ENCODE measurements at regions not wholly inside any gene's neighbourhood (a gene's known extent, or its start where the extent isn't known, plus 50 kb on each side); places are given as distances from the start of the nearest gene placed in this dataset.

DNA sequence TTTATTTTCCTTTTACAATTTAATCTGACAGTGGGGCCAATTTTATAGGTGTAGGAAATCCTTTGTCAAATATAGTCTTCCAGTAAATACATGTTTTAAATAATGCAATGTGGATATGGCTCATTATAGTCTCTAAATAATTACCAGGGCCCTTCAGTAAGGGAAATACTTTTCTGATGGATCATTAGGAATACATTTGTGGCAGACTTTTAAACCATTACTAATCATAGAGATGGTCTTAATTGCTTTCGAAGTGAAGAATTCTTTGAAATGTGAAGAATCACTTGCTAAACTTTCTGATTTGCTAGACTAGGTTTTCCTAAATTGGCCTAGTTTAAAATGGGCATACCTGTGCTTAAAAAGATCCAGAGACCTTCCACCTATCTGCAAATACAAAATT, 105.6 kb upstream of the ELL2 start:
- H3K4me3 ChIP-seq: no peak overlapping the region
- H3K4me1 ChIP-seq: peaks cover 4 to 34% (median 14%) of the 10 kb centered on the region in 10 experiments; a peak in 16 of 20 replicates
- no peak overlapping the region for H3K27ac ChIP-seq
- H4K20me1 ChIP-seq: no peaks in the 10 kb centered on the region
- no peaks in the 10 kb centered on the region for H3K27me3 ChIP-seq
- no peaks in the 10 kb centered on the region for H3K36me3 ChIP-seq
- peak overlapping the region in 3 of 11 experiments; percentile 44 to 68 (median 48); a peak in 2 of 22 replicates for H3K4me2 ChIP-seq
- H3K9me3 ChIP-seq (replicated peaks in 1 of 11): no peaks in the 10 kb centered on the region
- no peak for TF ChIP-seq Cebpa-rat (IDR thresholded peaks at IDR 0.05)
- no peak overlapping the region for H3K9ac ChIP-seq

DNA sequence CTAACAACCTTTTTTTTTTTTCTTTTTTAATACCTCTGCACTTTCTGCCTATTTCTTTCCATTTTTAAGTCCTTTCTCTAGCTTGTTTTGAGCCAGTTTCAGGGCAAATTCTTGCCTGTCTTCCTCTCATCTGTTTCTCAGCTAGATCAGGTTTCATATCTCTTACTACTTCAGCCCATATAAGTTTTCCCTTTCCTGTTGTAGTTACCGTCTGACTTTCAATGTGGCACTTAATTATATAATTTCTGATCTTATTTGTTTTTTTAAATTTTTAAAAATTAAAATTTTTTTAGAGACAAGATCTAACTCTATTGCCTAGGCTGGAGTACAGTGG, 104.7 kb upstream of the ELL2 start:
- no peaks in the 10 kb centered on the region for H3K36me3 ChIP-seq
- no peak overlapping the region for H3K27ac ChIP-seq
- H3K4me2 ChIP-seq: no peak overlapping the region
- no peak for TF ChIP-seq Cebpa-rat (IDR thresholded peaks at IDR 0.05)
- H3K27me3 ChIP-seq: no peaks in the 10 kb centered on the region
- H3K4me3 ChIP-seq: no peak overlapping the region
- H4K20me1 ChIP-seq: no peaks in the 10 kb centered on the region
- H3K4me1 ChIP-seq: peaks cover 4 to 34% (median 14%) of the 10 kb centered on the region in 10 experiments; a peak in 16 of 20 replicates
- no peak overlapping the region for H3K9ac ChIP-seq
- no peaks in the 10 kb centered on the region for H3K9me3 ChIP-seq (replicated peaks in 1 of 11)

DNA sequence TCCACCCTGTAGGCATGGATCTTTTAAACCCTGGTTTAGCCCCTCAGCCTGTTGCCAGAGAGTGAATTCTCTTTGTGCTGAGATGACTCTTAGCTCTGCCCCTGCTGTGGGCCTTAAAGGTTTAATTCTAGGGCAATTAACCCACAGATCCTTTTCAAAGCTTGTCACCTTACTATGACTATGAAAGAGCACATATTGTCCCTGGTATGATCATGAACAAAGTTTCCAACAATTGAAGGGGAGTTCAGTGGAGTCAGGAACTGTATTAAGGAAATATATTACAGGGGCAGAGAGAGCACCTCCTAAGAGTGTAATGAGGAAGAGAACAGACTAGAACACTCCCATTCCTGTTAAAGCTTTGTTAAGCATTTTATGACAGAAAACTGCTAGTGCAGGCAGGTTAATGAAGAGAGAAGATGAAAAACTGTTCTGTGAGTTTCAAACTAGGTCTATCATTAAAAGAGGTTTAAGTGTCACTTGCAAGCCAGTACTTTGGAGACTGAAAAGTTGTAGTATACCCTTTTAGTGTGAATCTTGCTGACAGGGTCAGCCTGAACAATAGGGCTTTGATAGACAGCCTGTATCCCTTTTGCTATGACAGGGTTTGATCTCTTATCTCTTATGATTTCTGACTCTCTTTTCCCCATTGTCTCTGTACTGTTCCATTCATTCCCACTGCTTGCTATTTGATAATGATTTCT, 104.2 kb upstream of the ELL2 start:
- Histone ChIP-seq H3K27me3 (no peaks in the 10 kb centered on the region), H3K4me2 (peak overlapping the region in 1 of 11 experiments; percentile 4; a peak in 1 of 22 replicates)
- TF ChIP-seq Cebpa-rat (IDR thresholded peaks at IDR 0.05): no peak

DNA sequence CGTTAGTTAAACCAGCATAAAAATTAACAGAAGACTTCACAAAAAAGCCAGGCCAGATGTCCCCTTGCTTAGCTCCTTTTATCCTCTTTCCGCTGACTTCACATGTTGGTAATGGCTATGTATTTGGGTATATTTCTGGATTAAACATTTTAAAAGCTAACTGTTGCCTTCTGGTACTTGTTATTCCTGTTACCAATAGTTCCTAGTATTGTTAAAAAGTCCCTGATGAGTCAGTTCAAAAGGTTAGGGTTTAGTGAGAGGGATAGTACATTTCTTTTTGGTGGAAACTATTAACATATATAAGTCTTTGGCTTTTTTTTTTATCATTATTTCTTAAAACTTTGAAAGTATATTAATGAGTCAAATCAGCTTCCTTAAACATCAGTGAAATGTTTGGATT, 103.2 kb upstream of the ELL2 start:
- Histone ChIP-seq H3K4me3 (no peak overlapping the region), H3K4me2 (no peak overlapping the region), H3K27me3 (no peaks in the 10 kb centered on the region), H3K36me3 (no peaks in the 10 kb centered on the region), H3K27ac (no peak overlapping the region), H4K20me1 (no peaks in the 10 kb centered on the region), H3K9ac (no peak overlapping the region), H3K4me1 (peaks cover 0 to 22% (median 1%) of the 10 kb centered on the region in 10 experiments; a peak in 9 of 20 replicates), H3K9me3 (replicated peaks in 1 of 11) (no peaks in the 10 kb centered on the region)
- no peak for TF ChIP-seq Cebpa-rat (IDR thresholded peaks at IDR 0.05)

More for the DNA sequence above, 104.2 kb upstream of the ELL2 start:
- no peaks in the 10 kb centered on the region for H3K9me3 ChIP-seq (replicated peaks in 1 of 11)
- H3K9ac ChIP-seq: no peak overlapping the region
- no peak overlapping the region for H3K27ac ChIP-seq
- no peaks in the 10 kb centered on the region for H3K36me3 ChIP-seq
- H3K4me1 ChIP-seq: peaks cover 4 to 32% (median 10%) of the 10 kb centered on the region in 10 experiments; a peak in 16 of 20 replicates
- no peaks in the 10 kb centered on the region for H4K20me1 ChIP-seq
- H3K4me3 ChIP-seq: no peak overlapping the region

DNA sequence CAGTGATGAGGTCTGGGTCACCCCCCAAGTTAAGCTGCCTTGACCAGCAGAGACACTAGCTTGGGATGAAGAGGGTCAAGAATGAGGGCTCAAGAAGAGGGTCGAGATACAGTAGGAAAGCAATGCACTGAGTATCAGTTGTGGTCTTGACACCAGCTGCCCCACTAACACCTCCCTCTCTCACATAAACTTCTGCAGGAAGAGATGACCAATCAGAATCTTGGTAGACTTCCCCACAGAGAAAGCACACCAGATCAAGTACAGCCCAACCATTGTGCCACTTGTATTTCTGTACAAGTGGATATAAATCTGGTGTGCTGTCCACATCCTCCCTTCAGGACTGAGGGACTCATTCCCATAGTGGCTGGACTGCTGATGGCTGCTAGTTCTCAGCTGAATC, 101.2 kb upstream of the ELL2 start:
- Histone ChIP-seq H3K4me1 (peaks cover 0 to 12% (median 0%) of the 10 kb centered on the region in 10 experiments; a peak in 6 of 20 replicates), H3K27me3 (no peaks in the 10 kb centered on the region), H3K27ac (no peak overlapping the region), H3K36me3 (no peaks in the 10 kb centered on the region), H3K4me3 (no peak overlapping the region), H3K9me3 (replicated peaks in 1 of 11) (no peaks in the 10 kb centered on the region), H3K4me2 (no peak overlapping the region), H3K9ac (no peak overlapping the region), H4K20me1 (no peaks in the 10 kb centered on the region)
- TF ChIP-seq Cebpa-rat (IDR thresholded peaks at IDR 0.05): no peak

DNA sequence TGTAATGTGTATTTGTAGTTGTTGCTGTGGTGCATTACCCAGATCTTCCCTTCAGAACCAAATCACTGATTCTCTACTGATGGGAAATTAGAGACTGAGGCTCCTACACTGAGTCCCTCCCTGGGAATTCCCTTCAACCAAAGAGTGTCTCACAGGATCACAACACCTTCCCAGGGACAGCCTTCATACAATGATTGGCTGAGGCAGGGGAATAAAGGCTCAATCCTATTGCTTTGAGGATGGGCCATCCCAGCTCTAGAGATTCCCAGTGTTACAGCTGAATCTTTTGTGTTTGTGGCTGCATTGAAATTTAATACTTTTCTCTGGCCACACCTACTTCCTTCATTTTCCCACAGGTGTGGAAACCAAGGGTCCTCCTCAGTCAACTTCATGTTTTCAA, 96.4 kb upstream of the ELL2 start:
- Histone ChIP-seq H3K36me3 (no peaks in the 10 kb centered on the region), H3K4me1 (peaks cover 0 to 14% (median 6%) of the 10 kb centered on the region in 10 experiments; a peak in 11 of 20 replicates), H3K27me3 (no peaks in the 10 kb centered on the region), H3K9ac (no peak overlapping the region), H3K4me2 (no peak overlapping the region), H3K9me3 (replicated peaks in 1 of 11) (no peaks in the 10 kb centered on the region), H4K20me1 (no peaks in the 10 kb centered on the region), H3K27ac (no peak overlapping the region), H3K4me3 (no peak overlapping the region)
- TF ChIP-seq Cebpa-rat (IDR thresholded peaks at IDR 0.05): no peak

DNA sequence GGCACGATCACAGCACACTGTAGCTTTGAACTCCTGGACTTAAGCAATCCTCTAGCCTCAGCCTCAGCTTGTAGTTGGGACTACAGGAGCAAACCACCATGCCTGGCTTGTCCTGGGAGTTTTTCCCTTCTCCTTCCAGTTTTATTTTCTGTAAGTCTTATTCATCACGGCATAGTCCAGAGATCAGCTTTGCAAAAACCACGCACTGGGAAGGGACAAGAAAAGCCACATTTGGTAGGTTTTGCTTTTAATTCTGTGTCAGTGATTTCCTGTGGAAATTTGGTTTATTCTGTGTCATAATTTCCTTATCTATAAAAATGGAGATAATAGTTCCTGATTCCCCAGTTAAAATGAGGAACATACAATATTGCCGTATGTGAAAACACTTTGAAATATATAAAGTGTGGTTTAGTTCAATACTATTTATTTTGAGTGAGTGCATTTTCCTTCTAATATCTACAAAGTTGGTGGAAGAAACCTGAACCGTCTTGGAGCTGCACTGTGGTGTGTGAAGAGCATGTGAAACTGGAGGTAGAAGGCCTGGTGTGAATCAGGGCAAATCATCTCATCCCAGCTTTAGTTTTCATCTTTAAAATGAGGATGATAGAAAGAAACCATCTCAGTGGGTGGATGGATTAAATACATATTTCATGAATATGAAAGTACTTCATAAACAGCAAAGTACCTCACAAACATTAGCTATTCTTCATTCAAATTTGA, 92.8 kb upstream of the ELL2 start:
- no peak for TF ChIP-seq Cebpa-rat (IDR thresholded peaks at IDR 0.05)
- Histone ChIP-seq H3K36me3 (no peaks in the 10 kb centered on the region), H3K4me1 (peaks cover 0 to 26% (median 9%) of the 10 kb centered on the region in 10 experiments; a peak in 11 of 20 replicates)

DNA sequence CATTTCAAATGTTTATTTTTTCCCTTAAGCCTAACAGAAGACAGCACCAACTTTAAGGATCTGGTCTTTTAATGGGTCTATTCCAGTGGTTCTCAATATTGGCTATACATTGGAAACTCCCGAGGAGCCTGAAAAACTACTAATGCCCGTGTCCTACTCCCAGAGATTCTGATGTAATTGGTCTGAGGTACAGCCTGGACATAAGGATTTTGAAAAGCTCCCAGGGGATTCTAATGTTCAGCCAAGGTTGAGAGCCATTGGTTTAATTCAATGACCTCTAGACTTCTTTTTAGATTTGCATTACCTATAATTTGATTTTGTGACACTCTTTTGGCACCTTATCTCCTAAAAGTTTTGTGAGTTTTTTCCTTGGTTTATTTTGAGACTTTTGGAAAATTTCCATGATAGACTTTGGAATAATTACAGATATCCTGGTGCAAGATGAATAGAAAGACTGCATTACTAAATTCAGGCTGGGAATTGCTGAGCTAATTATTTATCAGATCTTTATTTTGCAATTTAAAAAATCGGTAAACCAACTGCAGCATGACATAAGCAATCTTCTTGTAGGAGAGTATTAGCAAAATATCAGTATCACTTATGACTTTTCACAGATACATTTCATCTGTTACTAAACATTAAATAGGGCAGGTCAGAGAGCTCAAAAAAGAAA, 91.5 kb upstream of the ELL2 start:
- H3K4me3 ChIP-seq: no peak overlapping the region
- H3K27ac ChIP-seq: no peak overlapping the region
- H3K4me1 ChIP-seq: peaks cover 0 to 29% (median 9%) of the 10 kb centered on the region in 10 experiments; a peak in 12 of 20 replicates
- H4K20me1 ChIP-seq: no peaks in the 10 kb centered on the region
- peaks cover 0 to 8% (median 0%) of the 10 kb centered on the region in 11 experiments; a peak in 2 of 22 replicates for H3K9me3 ChIP-seq (replicated peaks in 1 of 11)
- H3K27me3 ChIP-seq: no peaks in the 10 kb centered on the region
- TF ChIP-seq Cebpa-rat (IDR thresholded peaks at IDR 0.05): no peak
- no peak overlapping the region for H3K9ac ChIP-seq
- no peaks in the 10 kb centered on the region for H3K36me3 ChIP-seq
- H3K4me2 ChIP-seq: no peak overlapping the region

More for the DNA sequence above, 92.8 kb upstream of the ELL2 start:
- Histone ChIP-seq H3K27ac (no peak overlapping the region), H3K9ac (no peak overlapping the region; a peak in 1 of 22 replicates), H3K27me3 (no peaks in the 10 kb centered on the region), H4K20me1 (no peaks in the 10 kb centered on the region), H3K9me3 (replicated peaks in 1 of 11) (peaks cover 0 to 8% (median 0%) of the 10 kb centered on the region in 11 experiments; a peak in 2 of 22 replicates), H3K4me3 (no peak overlapping the region), H3K4me2 (peak overlapping the region in 7 of 11 experiments; percentile 5 to 70 (median 61); a peak in 13 of 22 replicates)

DNA sequence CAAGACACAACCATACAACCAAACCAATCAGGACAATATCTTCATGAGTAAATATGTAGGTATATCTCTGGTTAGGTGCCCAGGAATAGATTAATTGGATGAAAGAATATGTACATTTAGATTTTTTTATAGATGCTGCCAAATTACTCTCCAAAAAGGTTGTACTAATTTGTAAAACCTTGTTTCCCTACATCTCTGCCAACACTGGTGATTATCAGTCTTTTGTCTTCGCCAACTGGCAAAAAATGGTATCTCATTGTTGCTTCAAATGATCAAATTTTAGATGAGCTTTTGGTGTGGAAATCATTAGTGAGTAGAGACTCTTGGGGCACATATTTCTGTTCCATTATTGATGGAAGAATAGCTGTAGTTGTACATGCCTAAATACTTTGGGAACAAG, 90.7 kb upstream of the ELL2 start:
- H3K9ac ChIP-seq: no peak overlapping the region
- no peaks in the 10 kb centered on the region for H4K20me1 ChIP-seq
- peaks cover 0 to 29% (median 9%) of the 10 kb centered on the region in 10 experiments; a peak in 12 of 20 replicates for H3K4me1 ChIP-seq
- no peaks in the 10 kb centered on the region for H3K36me3 ChIP-seq
- no peaks in the 10 kb centered on the region for H3K27me3 ChIP-seq
- no peak overlapping the region for H3K4me2 ChIP-seq
- TF ChIP-seq Cebpa-rat (IDR thresholded peaks at IDR 0.05): no peak
- H3K27ac ChIP-seq: no peak overlapping the region
- H3K4me3 ChIP-seq: no peak overlapping the region
- H3K9me3 ChIP-seq (replicated peaks in 1 of 11): peaks cover 0 to 8% (median 0%) of the 10 kb centered on the region in 11 experiments; a peak in 2 of 22 replicates
